ENCODE measurements at regions not wholly inside any gene's neighbourhood (a gene's known extent, or its start where the extent isn't known, plus 50 kb on each side); places are given as distances from the start of the nearest gene placed in this dataset.

DNA sequence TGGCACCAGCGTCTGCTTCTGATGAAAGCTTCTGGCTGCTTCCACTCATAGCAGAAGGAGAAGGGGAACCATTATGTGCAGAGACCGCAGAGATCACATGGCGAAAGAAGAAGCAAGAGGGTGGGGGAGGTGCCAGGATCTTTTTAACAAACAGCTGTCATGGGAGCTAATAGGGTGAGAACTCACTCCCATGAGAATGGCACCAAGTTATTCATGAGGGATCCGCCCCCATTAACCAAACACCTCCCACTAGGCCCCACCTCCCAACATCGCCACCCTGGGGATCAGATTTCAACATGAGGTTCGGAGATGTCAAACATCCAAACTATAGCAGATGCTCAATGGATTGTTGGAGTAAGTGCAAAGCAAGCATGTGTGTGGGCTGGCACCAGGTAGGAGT is 125.8 kb upstream of the SLIT3 start:
- H3K4me1 ChIP-seq (ENCODE audit: insufficient read depth): no peaks in the 10 kb centered on the region
- TF ChIP-seq EZH2phosphoT487 (IDR thresholded peaks at IDR 0.05; ENCODE audit: low read depth, severe bottlenecking, unreplicated experiment) (no peak), EZH2 (IDR thresholded peaks at IDR 0.05; ENCODE audit: borderline replicate concordance) (no peak)
- TF ChIP-seq, protein P1, sequence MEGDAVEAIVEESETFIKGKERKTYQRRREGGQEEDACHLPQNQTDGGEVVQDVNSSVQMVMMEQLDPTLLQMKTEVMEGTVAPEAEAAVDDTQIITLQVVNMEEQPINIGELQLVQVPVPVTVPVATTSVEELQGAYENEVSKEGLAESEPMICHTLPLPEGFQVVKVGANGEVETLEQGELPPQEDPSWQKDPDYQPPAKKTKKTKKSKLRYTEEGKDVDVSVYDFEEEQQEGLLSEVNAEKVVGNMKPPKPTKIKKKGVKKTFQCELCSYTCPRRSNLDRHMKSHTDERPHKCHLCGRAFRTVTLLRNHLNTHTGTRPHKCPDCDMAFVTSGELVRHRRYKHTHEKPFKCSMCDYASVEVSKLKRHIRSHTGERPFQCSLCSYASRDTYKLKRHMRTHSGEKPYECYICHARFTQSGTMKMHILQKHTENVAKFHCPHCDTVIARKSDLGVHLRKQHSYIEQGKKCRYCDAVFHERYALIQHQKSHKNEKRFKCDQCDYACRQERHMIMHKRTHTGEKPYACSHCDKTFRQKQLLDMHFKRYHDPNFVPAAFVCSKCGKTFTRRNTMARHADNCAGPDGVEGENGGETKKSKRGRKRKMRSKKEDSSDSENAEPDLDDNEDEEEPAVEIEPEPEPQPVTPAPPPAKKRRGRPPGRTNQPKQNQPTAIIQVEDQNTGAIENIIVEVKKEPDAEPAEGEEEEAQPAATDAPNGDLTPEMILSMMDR (IDR thresholded peaks at IDR 0.05; ENCODE audit: poor library complexity): no peak
- no peaks in the 10 kb centered on the region for H3K36me3 ChIP-seq (replicated peaks; ENCODE audit: insufficient read depth, low read depth)
- no peak overlapping the region for H3K4me3 ChIP-seq
- H4K20me1 ChIP-seq (ENCODE audit: insufficient read depth, poor library complexity, severe bottlenecking): no peaks in the 10 kb centered on the region
- no peaks in the 10 kb centered on the region for H3K9me3 ChIP-seq (ENCODE audit: low read depth)
- H3K27ac ChIP-seq: no peak overlapping the region
- WGBS (ENCODE audit: low lambda C conversion rate, missing lambda C conversion rate): 84% methylated on average over 6 of the region's 6 CpGs
- no peak overlapping the region for H2AFZ ChIP-seq
- no peaks in the 10 kb centered on the region for H3K9me2 ChIP-seq (replicated peaks; ENCODE audit: insufficient read depth)
- no peak for DNase-seq (ENCODE audit: low spot score)
- H3K4me2 ChIP-seq: no peak overlapping the region
- H3K79me2 ChIP-seq: no peaks in the 10 kb centered on the region
- H3K27me3 ChIP-seq: no peaks in the 10 kb centered on the region

GRCh38 chr5:169424670-169425378 is 123.9 kb upstream of the SLIT3 start:
- no peaks in the 10 kb centered on the region for H3K79me2 ChIP-seq
- H3K4me1 ChIP-seq (ENCODE audit: insufficient read depth): no peaks in the 10 kb centered on the region
- H3K4me3 ChIP-seq: no peak overlapping the region
- no peak for DNase-seq (ENCODE audit: low spot score)
- H3K36me3 ChIP-seq (replicated peaks; ENCODE audit: insufficient read depth, low read depth): no peaks in the 10 kb centered on the region
- no peak overlapping the region for H2AFZ ChIP-seq
- TF ChIP-seq EZH2phosphoT487 (IDR thresholded peaks at IDR 0.05; ENCODE audit: low read depth, severe bottlenecking, unreplicated experiment) (no peak), EZH2 (IDR thresholded peaks at IDR 0.05; ENCODE audit: borderline replicate concordance) (no peak)
- TF ChIP-seq, protein P1 (IDR thresholded peaks at IDR 0.05; ENCODE audit: poor library complexity): no peak
- no peaks in the 10 kb centered on the region for H3K9me3 ChIP-seq (ENCODE audit: low read depth)
- no peaks in the 10 kb centered on the region for H3K27me3 ChIP-seq
- 89% methylated on average over 4 of the region's 4 CpGs for WGBS (ENCODE audit: low lambda C conversion rate, missing lambda C conversion rate)
- H3K9me2 ChIP-seq (replicated peaks; ENCODE audit: insufficient read depth): no peaks in the 10 kb centered on the region
- no peak overlapping the region for H3K4me2 ChIP-seq
- no peaks in the 10 kb centered on the region for H4K20me1 ChIP-seq (ENCODE audit: insufficient read depth, poor library complexity, severe bottlenecking)
- no peak overlapping the region for H3K27ac ChIP-seq

- Histone ChIP-seq H3K4me2 (no peak overlapping the region), H3K4me1 (ENCODE audit: insufficient read depth) (no peaks in the 10 kb centered on the region), H3K27ac (no peak overlapping the region), H4K20me1 (ENCODE audit: insufficient read depth, poor library complexity, severe bottlenecking) (no peaks in the 10 kb centered on the region), H3K27me3 (no peaks in the 10 kb centered on the region), H3K9me3 (ENCODE audit: low read depth) (no peaks in the 10 kb centered on the region), H3K36me3 (replicated peaks; ENCODE audit: insufficient read depth, low read depth) (no peaks in the 10 kb centered on the region), H3K9me2 (replicated peaks; ENCODE audit: insufficient read depth) (no peaks in the 10 kb centered on the region), H3K4me3 (no peak overlapping the region), H2AFZ (no peak overlapping the region), H3K79me2 (no peaks in the 10 kb centered on the region)
- DNase-seq (ENCODE audit: low spot score): no peak
- TF ChIP-seq EZH2 (IDR thresholded peaks at IDR 0.05; ENCODE audit: borderline replicate concordance): no peak
- TF ChIP-seq, protein P1 (IDR thresholded peaks at IDR 0.05; ENCODE audit: poor library complexity): no peak
- TF ChIP-seq EZH2phosphoT487 (IDR thresholded peaks at IDR 0.05; ENCODE audit: low read depth, severe bottlenecking, unreplicated experiment): no peak
- 89% methylated on average over 2 of the region's 2 CpGs for WGBS (ENCODE audit: low lambda C conversion rate, missing lambda C conversion rate)
Measured at GRCh38 chr5:169424279-169424655, 123.3 kb upstream of the SLIT3 start.
